Fibroblast of pulmonary artery (primary cell): ENCODE measurements at regions not wholly inside any gene's neighbourhood (a gene's known extent, or its start where the extent isn't known, plus 50 kb on each side); places are given as distances from the start of the nearest gene placed in this dataset.

Experiments
- DNase-seq: peaks from one replicate; pipeline ENCODE4 v3.0.0-alpha.2; 2010; ENCODE audit warnings: low read depth
- H3K4me3 ChIP-seq: replicated peaks from 2 replicates; pipeline ENCODE4 v1.5.1; 2011; ENCODE audit warnings: low read depth, mild to moderate bottlenecking, control low read depth, low read length, moderate library complexity
- TF ChIP-seq, protein P1 (sequence below): IDR thresholded peaks from 2 replicates; pipeline ENCODE4 v1.5.1; 2011; ENCODE audit warnings: mild to moderate bottlenecking, control low read depth, low read length, inconsistent platforms; ENCODE audit errors: missing control alignments

DNA sequence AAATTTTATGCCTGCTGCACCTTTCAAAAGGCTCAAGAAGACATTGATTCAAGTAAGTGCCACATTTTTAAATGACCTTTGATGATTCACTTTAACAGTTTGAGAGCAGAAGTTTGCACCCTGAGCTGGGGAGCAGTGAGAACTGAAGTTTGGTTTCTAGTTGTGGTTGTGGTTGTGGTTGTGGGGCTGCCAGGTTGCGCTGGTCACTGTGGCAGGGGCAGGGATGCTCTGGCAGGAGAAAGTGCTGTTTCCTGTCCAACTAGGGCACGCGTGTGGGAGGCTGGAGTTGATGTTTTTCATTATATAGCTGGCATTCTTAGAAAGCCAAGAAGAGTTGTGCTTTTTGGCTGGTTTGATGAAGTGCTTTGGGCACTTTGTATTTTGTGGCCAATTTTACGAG, 339.7 kb upstream of the NR2F2 start:
- no peak overlapping the region for H3K4me3 ChIP-seq
- TF ChIP-seq, protein P1, sequence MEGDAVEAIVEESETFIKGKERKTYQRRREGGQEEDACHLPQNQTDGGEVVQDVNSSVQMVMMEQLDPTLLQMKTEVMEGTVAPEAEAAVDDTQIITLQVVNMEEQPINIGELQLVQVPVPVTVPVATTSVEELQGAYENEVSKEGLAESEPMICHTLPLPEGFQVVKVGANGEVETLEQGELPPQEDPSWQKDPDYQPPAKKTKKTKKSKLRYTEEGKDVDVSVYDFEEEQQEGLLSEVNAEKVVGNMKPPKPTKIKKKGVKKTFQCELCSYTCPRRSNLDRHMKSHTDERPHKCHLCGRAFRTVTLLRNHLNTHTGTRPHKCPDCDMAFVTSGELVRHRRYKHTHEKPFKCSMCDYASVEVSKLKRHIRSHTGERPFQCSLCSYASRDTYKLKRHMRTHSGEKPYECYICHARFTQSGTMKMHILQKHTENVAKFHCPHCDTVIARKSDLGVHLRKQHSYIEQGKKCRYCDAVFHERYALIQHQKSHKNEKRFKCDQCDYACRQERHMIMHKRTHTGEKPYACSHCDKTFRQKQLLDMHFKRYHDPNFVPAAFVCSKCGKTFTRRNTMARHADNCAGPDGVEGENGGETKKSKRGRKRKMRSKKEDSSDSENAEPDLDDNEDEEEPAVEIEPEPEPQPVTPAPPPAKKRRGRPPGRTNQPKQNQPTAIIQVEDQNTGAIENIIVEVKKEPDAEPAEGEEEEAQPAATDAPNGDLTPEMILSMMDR, result no peak
- no peak for DNase-seq

DNA sequence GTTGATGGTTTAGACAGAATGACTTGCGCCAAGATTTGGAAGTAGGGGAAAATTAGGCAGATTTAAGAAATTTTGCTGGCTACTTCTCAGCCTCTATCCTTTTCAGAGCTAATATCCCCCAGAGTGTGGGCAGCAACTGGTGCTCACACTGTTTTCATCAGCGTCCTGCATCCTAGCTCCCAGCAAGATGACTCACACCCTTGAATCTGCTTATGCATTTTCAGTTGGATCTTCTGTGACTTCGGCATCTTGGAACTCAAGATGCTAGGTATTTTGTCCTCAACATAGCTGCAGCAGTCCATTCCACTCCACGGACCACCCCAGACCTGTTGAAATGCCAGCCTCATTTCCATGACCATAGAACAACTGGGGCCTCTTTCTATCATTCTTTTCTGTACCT, 336.1 kb upstream of the NR2F2 start:
- DNase-seq, result peak; percentile 20
- TF ChIP-seq, protein P1, result no peak
- H3K4me3 ChIP-seq, result no peak overlapping the region

DNA sequence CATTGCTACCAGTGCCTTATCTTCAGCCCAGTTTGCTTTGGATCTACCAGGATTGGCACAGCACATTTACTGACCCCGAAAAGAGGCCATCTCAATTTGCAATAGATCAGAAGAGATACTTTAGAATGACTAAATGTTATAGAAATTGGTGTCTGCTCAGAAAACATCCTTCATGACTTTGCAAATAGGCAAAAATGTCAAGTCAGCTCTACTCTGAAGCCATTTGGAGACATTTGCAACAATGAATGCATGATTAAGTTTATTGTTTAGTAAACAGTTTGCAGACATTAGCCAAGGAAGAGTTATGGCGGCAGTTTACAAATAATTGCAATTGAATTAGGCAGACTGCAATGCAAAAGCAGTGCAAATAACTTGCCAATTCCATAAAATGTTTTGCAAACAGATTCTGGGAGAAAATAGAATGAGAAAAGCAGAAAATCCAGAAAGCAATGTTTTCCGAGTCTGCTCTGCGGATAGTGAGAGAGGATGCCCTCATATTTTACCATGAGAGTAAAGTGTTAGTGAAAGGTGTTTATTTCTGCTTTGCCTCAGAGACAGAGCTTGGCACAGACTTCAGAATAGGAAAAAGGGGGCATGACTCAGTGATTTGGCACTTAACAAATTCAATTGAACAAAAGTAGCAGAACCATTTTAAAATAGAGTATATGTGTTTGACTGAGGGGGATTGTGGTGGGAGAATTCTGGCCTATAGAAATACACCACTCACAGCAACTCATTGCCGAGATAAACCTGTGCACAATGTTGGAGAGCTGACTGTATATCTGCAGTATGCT, 334.9 kb upstream of the NR2F2 start:
- DNase-seq, result peak; percentile 36
- TF ChIP-seq, protein P1, result no peak
- H3K4me3 ChIP-seq, result no peak overlapping the region

DNA sequence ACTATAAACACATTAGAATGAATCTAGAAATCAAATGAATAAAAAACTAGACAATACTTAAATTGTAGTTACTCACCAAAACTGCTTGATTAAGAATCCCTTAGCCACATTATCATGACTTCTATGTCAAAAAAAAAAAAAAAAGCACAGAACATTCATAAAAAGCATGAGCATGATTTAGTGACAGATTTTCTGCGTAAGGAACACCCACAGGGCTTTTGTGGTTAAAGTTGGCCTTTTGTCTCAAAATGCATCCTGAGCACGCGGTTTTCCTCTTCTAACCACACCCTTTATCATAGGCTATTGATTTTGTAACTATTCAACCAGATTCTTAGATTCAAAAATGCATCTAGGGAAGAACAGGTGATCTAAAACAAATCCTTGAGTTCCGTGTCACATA, 334.0 kb upstream of the NR2F2 start:
- TF ChIP-seq, protein P1, result no peak
- DNase-seq, result no peak
- no peak overlapping the region for H3K4me3 ChIP-seq

DNA sequence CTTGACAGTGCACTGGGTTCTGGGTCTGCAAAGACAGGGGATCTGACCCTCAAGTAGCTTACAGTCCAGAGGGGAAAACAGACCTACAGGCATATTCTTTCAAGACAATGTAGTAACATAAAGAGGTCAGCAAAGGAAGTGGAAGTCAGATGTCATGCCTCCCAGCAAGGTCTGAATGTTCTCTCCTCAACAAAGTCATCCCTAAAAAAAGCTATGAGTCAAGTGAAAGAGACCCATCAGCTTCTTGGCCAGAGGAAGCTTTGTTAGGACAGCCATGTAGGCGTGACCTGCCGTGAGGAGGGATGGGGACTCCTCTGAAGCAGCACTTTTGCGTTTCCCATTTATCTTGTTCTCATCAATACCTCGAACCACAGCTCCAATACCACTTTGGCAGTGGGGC, 331.6 kb upstream of the NR2F2 start:
- TF ChIP-seq, protein P1, result no peak
- no peak overlapping the region for H3K4me3 ChIP-seq
- no peak for DNase-seq

- DNase-seq, result no peak
- TF ChIP-seq, protein P1, result no peak
- no peak overlapping the region for H3K4me3 ChIP-seq
Measured at GRCh38 chr15:96002890-96003859, 327.3 kb upstream of the NR2F2 start.
